ENCODE measurements at regions not wholly inside any gene's neighbourhood (a gene's known extent, or its start where the extent isn't known, plus 50 kb on each side); places are given as distances from the start of the nearest gene placed in this dataset.
A peak's percentile ranks its signal among the peaks of the same experiment; 100 is the strongest.

DNA sequence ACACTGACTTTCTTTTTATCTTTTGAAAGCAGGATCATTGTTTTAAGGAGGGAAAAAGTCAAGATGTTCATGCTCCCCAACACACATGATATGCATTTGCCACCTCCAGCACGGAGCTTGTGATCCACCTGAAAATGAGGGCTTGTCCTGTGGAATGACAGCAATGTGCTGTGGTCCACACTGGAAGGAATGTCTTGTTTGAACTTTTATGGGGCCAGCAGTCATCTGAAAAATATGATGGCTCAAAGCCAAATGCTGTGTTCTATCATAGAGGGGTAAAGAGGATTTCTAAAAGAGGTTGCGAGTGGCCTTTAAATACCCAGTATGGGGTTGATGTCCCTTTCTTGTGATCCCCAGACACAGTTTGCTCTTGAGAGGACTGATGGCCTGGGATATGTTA lies 226.5 kb upstream of the SPRED2 start:
- peak; percentile 15 for DNase-seq (ENCODE audit: low read depth)

DNA sequence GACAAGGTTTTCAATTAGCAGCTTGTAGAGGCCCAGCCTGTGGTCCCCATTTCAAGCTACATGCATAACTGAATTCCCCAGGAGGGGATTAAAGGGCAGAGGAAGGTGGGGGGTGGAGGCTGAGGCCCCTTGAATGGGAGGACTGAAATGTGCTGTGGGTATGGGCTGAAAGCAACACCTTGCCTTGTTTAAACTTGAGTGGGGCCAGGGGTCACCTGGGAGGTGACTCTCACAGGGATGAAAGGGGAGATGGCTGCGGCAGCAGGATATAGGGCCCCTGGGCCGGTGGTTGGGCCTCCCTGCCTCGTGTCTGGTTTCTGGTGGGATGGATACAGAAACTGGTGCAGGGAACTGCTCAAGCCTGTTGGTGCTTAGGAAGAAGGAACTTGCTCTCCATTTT lies 225.9 kb upstream of the SPRED2 start:
- DNase-seq (ENCODE audit: low read depth) = no peak

DNA sequence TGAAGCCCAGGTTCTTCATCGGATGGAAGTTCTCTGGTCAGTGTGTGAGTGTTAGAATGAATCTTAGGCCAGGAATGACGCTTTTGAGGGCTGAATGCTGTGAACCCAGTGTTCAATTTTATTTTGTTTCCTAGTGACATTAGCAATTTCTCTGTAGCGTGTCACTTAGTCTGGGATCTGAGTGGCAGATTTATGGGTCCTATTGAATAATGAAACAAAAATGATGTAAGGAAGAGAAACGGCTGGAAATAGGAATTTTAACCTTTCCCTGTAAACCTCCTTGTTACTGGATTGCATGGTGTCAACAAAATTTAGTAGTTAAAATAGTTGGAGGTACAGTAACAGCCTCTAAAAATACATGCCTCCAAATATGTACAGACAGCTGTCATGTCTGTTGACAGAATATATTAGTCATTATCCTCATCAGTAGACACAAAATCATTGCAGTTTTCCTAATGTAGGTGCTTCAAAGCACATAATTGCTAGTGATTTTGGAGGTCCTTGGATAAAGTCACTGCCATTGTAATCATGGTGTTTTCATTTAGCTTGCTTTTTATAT lies 223.8 kb upstream of the SPRED2 start:
- DNase-seq (ENCODE audit: low read depth) = no peak

DNA sequence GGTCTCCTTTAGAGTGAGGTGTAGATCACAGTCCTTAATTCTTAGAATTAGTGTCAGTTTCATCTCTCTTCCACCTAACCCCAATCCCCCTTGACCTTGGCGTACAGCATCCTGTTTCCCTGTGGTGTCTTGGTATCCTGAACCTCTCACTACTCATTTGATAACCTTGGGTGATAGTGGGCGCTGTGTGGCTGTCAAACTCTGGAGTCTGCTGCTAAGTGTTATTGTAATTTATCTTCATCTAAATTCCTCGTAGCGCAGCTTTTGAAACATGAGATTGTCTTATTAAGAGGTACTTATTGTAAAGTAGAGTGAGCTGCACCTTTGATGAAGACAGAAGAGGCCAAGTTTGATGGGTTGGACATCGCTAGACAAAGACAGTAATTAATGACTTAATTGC lies 222.6 kb upstream of the SPRED2 start:
- DNase-seq (ENCODE audit: low read depth) = no peak

DNA sequence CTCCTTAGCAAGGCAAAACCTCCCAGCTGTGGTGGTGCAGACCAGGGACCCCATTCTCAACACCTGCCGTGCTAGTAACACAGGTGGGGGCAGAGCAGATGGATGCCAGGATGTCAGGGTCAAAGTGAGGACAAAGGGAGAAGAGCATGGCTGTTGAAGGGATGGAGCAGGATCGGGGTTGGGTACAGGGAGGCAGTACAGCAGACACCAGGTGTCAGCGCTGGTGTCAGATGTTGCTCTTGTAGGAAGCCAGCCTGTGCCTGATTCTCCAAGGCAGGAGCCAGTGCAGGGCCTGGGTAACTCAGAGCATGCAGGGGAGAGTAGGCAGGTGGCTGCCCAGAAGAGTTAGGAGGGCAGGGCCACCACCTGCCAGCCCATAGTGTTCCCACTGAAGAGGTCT lies 222.1 kb upstream of the SPRED2 start:
- no peak for DNase-seq (ENCODE audit: low read depth)

DNA sequence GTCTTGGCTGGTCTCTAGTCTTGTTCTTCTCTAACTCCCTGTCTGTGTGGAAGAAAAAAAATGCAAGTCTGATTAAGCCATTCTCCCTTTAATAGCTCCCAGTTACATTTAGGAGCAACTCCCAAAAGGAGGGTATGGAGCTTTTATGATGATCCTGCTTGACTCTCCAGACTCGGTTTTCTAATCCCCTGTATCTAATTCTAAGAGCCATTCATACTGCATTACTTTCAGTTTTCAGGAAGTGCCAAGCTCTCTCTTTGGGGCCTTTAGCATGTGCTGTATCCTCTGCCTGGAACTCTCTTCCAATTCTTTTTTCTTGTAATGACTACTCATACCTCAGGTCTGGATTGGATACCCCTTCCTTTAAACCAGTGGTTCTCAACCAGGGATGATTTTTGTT lies 219.7 kb upstream of the SPRED2 start:
- DNase-seq (ENCODE audit: low read depth) = no peak

DNA sequence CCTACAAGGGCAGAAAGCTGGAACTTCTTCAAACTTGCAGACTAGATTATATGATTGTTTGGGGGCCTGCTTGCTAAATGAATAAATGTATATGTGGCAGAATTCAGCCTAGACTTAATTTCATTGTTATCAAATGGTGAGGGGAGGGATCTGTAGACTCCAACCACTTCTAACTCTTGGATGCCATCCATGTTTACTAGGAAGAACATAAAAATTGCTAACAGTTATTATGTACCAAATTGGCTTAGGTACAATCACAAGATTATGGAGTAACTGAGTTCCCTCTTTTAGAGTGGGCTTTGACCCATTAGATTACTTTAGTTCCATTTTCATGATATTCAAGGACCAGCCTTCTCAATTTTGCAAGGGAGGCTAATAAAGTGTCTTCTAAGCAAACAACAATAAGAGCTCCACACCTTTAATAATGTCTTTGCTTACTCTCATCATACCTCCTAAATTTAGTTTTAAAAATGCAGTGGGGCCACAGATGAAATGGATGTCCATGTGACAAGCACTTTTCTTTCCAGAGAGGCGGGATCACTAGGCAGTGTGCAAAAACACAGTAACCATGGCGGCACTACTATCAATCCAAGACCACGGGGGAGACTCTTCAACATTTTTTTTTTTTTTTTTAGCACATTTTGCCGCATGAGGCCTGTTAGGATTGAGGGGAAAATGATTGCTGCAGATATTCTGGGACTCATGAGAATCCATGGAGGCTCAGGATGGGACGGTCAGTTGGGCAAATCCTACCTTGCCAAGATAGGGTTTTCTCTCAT lies 217.6 kb upstream of the SPRED2 start:
- DNase-seq (ENCODE audit: low read depth) = no peak

DNA sequence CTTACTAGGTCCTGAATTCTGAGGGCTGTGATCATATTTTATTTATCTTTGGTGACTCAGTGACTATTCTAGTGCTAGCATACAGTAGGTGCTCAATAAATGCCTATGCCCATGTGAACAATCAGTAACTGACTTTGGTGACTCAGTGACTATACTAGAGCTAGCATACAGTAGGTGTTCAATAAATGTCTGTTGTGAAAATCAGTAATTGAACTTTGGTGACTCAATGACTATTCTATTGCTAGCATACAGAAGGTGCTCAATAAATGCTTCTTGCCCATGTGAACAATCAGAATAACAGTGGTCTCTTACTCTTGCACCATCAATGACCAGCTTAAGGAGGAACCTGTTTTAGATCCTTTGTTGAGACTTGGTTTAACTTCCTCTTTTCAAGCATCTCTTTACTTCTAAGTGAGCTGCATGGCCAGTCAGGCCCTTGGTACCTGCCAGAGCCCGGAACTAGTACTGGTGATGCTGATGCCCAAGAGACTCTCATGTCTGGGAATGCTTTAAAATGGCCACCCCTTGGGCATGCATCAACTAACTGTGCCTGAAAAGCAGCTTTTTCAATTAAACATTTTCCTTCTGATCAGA lies 214.9 kb upstream of the SPRED2 start:
- DNase-seq (ENCODE audit: low read depth) = no peak

DNA sequence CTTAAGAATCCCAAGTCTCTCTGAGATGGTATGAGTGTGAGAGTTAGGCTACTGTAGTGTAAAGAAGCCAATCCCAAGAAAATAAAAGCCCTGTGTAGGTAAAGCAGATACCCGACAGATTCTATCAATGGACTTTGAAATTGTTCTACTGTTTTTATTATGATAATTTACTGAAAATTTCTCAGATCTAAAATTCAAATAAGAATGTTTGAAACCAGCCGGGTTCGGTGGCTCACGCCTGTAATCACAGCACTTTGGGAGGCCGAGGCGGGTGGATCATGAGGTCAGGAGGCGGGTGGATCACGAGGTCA lies 208.3 kb upstream of the SPRED2 start:
- no peak for DNase-seq (ENCODE audit: low read depth)

DNA sequence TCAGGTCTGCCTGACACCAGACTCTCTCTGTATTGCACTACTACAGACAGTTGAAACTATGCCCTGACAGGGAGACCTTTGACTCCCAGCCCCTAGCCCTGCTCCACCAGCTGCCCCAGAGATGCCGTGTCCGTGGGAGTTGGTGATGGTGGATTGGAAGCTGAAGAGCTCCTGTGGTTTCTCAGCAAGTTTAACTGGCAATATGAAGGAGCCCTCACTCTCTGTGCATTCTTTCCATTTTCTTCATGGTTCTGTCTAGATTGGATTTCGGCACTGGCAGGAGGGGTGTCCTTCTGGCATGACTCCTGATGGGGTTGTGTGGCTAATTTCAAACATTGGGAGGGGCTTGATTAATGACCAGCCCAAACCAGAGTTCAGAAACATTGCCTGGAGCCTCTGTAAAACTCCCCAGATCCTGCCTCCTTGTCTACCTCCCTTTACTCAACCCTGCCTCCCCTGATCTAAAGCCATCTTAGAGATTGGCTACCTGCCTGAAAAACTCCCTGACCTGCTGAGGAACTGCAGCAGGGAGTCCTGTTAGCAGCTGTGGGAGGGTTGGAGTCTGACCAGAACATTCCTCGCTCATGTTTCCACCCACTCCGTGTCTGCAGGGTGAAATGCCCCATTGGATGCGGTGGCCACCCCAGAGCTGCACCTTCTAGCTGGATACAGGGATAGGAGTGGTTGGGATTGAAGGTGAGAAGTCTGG lies 206.9 kb upstream of the SPRED2 start:
- no peak for DNase-seq (ENCODE audit: low read depth)

DNA sequence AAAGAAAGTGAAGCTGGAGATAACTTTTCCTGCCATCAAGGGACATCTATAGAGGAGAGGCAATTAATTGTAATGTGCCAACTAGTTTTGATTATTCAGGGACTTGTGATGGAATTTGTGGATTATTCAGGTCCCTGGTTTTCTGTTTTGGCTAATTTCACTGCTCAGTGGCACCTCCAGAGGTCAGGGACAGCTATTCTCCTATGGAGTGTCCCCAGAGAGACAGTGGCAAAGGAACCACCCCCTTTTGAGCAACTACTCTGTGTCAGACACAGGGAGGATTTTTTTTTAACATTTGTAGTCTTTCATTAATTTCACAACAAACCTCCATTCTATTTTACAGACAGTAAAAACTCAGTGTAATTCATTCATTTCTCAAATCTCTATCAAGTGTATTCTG lies 206.0 kb upstream of the SPRED2 start:
- no peak for DNase-seq (ENCODE audit: low read depth)

DNA sequence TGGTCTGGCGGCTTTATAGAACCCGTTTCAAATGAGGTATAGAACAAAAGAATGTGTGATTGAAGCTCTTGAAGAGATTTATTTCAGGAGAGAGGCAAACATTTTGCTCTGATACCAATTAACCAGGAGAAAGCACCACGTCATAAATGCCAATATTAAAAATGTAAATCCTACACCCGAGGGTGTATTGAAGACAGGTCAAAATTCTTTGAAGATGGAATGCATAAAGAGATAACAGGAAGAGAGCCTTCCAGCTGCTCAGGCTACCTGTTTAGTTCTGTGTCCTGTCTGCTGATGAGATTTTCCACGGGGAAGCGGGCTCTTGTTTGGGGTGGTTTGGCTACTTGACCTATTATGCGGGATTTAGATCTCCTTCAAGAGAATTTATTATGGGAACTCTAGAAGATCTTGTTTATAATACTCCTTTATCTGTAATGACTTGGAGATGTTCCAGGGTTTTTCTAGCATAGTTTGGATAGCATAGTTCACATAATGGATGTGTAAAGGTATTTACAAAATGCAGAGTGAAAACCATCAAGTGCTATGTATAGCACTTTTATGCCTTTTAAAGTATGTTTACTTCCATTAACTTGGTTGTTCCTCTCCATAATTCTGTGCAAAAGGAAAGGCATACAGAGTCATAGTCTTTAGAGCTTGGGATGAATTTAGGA lies 204.5 kb upstream of the SPRED2 start:
- DNase-seq (ENCODE audit: low read depth) = no peak

DNA sequence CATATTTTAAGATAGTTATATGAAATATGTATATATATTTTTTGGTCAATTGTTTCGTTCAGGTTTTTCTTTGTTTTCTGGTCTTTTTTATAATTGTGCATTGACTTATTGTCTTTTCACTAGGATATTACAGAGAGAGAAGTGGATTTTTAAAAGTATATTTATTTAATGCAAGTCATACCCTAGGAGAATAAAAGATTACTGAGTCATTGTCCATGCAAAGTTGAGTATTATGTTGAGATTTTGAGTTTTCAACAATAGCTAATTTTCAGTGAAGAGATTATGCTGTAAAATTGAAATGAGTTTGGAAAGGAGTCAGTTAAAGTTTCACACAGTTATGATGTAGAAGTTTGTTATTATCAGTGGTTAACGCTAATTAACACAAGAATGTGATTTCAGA lies 203.6 kb upstream of the SPRED2 start:
- no peak for DNase-seq (ENCODE audit: low read depth)

DNA sequence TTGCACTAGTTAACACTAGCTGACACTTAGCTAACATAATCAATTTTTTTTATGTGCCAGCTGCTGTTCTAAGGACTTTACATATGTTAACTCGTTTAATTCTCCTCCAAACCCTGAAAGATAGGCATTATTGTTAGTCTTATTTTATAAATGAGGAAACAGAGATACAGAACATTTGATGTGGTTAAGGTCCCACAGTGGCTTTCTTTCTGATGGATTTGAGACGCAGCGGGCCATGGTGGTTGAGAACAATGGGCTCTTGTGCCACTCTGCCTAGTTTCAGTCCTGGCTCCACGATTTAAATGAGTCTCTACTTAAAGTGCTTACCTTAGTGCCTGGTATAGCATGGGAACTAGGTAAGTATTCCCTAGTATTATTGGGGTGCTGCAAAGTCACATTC lies 201.9 kb upstream of the SPRED2 start:
- no peak for DNase-seq (ENCODE audit: low read depth)

DNA sequence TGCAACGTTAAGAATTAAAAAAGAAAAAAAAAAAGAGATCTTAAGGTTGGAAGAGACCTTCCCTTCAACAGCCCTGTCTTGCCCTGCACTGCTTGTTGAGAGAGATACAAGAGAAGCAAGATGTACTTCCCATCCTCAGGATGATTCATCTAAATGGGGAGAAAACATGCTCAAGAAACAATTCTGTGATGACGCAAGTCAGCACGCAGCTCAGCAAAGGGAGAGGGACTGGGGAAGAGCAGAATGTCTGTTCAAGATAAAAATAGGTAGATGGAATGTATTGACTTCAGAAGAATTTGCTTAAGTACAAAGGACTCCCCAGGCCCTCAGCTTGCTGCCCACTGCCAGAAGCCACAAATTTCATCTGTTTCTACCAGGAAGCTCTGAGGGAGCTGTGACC lies 198.2 kb upstream of the SPRED2 start:
- DNase-seq (ENCODE audit: low read depth) = peak; percentile 74

DNA sequence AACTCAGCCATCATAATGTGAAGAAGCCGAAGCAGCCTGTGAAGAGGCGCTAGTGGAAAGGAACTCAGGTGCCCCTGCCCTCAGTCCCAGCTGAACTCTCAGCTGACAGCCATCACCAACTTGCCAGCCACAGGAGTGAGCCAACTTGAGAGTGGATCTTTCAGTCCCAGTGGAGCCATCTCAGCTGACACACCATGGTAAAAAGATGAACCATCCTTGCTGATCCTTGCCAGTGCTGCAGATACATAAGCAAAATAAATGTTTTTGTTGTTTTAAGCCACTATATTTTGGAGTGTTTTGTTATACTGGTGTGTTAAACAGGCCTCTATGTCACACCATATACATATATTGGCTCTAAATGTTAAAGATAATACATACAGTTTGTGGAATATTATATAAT lies 195.8 kb upstream of the SPRED2 start:
- no peak for DNase-seq (ENCODE audit: low read depth)

DNA sequence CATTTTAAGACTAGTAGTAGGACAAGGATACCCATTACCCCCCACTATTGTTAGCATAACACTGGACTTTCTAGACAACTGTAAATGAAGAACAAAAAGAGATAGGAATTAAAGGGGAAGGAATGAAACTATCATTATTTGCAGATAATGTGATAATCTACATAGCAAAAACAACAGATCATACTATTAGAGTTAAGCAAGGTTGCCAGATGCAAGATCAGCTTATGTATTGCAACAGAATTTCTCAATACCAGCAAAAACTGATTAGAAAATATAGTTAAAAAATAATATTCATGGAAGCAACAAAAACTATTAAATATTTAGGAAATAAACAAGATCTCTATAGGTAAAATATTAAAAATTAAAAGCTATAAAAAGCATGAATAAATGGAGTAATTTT lies 194.4 kb upstream of the SPRED2 start:
- DNase-seq (ENCODE audit: low read depth) = no peak

DNA sequence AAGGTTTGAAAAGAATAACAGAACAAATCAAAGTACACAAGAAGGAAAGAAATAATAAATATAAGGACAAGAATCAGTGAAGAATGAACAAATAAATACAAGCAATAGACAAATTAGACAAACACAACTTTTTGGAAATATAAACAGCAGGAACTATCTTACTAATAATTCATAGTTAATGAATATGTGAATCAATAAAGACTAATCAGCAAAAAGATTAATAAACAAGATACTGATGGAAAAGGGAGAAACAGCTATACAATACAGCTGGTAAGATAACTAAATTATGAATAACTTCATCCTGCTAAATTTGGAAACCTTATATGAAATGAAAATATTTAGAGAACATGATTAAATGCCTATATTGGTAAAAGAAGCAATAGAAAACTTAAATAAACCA lies 193.6 kb upstream of the SPRED2 start:
- no peak for DNase-seq (ENCODE audit: low read depth)

DNA sequence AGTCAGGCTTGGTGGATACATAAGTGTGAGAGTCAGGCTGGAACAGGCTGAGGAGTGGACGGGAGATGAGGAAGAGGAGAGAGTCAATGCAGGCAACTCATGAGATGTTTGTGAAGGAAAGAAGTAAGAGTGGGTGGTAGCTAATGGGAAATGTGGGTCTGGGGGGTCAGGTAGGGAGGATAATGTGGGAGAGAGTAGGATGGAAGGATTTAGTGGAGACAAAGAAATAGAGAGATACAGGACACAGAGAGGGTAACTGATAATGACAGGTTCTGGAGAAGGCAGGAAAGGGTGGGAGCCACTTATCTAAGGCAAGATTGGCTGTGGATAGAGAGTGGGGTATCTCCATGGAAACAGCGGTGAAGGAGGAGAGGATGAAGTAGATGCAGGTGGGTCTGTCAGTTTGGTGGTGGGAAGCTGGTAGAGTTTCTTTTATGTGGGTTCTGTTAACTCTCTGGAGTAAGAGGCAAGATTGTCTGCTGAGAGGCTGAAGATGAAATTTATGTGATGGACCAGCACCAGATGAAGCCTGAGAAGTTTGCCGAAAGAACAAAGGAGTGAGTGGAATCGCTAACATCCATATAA lies 190.6 kb upstream of the SPRED2 start:
- no peak for DNase-seq (ENCODE audit: low read depth)

DNA sequence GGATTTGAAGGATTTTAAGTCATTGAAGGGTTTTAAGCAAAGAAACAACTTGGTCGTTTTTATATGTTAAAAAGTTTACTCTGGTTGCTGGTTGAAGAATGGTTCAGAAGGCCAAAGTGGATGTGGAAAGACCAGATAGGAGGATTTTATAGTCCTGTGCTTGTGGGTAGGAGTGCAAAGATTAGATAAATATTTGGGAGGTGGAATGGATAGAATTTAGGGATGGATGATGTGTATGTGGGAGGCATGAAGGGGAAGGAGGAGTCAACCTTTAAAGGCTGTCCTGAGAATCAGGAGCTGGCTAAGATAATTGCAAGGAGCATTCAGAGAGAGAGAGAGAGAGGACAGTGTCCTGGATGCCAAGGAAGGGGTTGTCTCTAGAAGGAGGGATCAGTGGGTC lies 190.1 kb upstream of the SPRED2 start:
- no peak for DNase-seq (ENCODE audit: low read depth)

DNA sequence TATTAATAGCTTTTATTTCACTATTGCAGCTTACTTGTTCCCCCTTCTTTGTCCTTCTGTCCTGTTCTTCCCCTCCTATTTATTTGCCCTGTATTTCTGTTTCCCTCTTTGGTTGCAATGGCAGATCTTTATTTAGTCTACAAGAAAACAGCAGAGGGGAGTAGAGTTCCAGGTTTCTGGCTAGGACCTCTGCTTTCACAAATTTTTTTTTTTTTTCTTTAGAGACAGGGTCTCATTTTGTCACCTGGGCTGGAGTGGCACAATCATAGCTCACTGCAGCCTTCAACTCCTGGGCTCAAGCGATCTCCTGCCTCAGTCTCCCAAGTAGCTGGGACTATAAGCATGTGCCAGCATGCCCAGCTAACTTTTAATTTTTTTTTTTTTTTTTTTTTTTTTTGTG lies 188.1 kb upstream of the SPRED2 start:
- no peak for DNase-seq (ENCODE audit: low read depth)

DNA sequence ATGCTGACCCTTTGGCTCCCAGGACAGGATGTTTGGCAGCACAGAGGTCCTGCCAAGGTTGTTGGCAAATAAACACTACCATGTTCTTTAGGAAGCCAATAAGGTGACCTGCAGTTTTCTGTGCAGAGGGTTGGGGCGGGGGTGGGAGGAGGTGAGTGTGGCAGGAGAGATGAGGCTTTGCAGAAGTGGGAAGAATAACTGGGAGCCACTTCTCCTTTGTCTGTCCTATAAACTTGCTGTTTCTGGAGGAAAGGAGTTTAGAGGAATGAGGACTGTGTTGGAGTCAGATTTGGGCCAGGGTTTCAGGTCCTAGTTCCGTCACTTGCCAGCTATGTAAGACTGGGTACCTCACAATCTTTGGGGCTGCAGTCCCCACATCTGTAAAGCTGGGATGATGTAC lies 187.6 kb upstream of the SPRED2 start:
- no peak for DNase-seq (ENCODE audit: low read depth)

Measured in HT1080 (cell line).